ENCODE measurements at regions not wholly inside any gene's neighbourhood (a gene's known extent, or its start where the extent isn't known, plus 50 kb on each side); places are given as distances from the start of the nearest gene placed in this dataset.
A peak's percentile ranks its signal among the peaks of the same experiment; 100 is the strongest.

DNA sequence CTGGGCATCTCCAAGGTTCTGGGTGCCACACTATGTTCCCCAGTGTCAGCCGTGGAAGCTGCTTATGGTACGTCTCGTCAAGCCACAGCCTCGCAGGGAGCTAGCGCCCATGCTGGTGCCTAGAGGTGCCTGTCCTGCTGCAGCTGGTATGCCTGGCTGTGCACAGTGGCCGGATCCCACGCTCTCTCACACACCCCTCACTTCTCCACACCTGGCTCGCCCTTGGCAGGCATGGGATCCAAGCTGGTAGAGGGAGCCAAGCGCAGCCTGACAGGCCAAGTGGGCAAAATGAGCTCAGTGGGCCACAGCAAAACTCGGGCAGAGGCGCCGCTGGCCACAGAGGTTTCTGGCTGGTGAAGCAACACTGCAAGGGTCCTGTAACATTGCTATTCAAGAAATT is 156.1 kb upstream of the RBMS1 start:
- Mint-ChIP-seq H3K4me1 (peaks cover 39% of the 10 kb centered on the region), H3K9me3 (peaks cover 0 to 3% (median 3%) of the 10 kb centered on the region in 7 donors), H3K36me3 (peaks cover 0 to 2% of the 10 kb centered on the region in 2 donors), H3K27me3 (ENCODE audit: low read depth in 3 of 3) (peaks cover 0 to 4% (median 0%) of the 10 kb centered on the region in 3 donors), H3K4me3 (no peak overlapping the region), H3K27ac (peak overlapping the region in 5 of 7 donors; percentile 36 to 93 (median 42))
- Histone ChIP-seq H3K27me3 (ENCODE audit: control insufficient read depth in 2 of 2, insufficient read depth in 2 of 2, low read length in 2 of 2) (no peaks in the 10 kb centered on the region), H2AFZ (ENCODE audit: insufficient read depth, low read depth, low read length, poor library complexity, severe bottlenecking) (no peak overlapping the region), H4K20me1 (ENCODE audit: insufficient read depth, low read length) (no peaks in the 10 kb centered on the region), H3K4me2 (replicated peaks; ENCODE audit: extremely low read depth, low read length, poor library complexity, severe bottlenecking) (no peak overlapping the region), H3K4me1 (ENCODE audit: control insufficient read depth in 1 of 2, insufficient read depth in 2 of 2, low read length in 2 of 2) (peaks cover 34 to 38% of the 10 kb centered on the region in 2 donors), H3K9me3 (replicated peaks in 1 of 2; ENCODE audit: control insufficient read depth in 1 of 2, insufficient read depth in 1 of 2, low read length in 2 of 2) (no peaks in the 10 kb centered on the region), H3K27ac (ENCODE audit: low read depth in 1 of 2, low read length in 2 of 2) (peak overlapping the region in 1 of 2 donors; percentile 89), H3K36me3 (replicated peaks in 1 of 2; ENCODE audit: control insufficient read depth in 1 of 2, insufficient read depth in 2 of 2, low read length in 2 of 2) (no peaks in the 10 kb centered on the region), H3K9ac (ENCODE audit: insufficient read depth, low read length, poor library complexity, severe bottlenecking) (no peak overlapping the region), H3K4me3 (replicated peaks in 1 of 3; ENCODE audit: low read depth in 2 of 3, low read length in 3 of 3) (no peak overlapping the region), H3K79me2 (ENCODE audit: insufficient read depth, low read length) (no peaks in the 10 kb centered on the region)
- no peak for DNase-seq
- TF ChIP-seq, protein P1, sequence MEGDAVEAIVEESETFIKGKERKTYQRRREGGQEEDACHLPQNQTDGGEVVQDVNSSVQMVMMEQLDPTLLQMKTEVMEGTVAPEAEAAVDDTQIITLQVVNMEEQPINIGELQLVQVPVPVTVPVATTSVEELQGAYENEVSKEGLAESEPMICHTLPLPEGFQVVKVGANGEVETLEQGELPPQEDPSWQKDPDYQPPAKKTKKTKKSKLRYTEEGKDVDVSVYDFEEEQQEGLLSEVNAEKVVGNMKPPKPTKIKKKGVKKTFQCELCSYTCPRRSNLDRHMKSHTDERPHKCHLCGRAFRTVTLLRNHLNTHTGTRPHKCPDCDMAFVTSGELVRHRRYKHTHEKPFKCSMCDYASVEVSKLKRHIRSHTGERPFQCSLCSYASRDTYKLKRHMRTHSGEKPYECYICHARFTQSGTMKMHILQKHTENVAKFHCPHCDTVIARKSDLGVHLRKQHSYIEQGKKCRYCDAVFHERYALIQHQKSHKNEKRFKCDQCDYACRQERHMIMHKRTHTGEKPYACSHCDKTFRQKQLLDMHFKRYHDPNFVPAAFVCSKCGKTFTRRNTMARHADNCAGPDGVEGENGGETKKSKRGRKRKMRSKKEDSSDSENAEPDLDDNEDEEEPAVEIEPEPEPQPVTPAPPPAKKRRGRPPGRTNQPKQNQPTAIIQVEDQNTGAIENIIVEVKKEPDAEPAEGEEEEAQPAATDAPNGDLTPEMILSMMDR (IDR thresholded peaks at IDR 0.05) = no peak
- 100% methylated on average over 8 of the region's 12 CpGs for WGBS (ENCODE audit: insufficient coverage)
- intact Hi-C loops (cut with micrococcal nuclease) = loop anchor here (5.0 to 10.0 kb wide), 4 partner anchors 53 to 82 kb away; no protein-coding TSS in a partner anchor

DNA sequence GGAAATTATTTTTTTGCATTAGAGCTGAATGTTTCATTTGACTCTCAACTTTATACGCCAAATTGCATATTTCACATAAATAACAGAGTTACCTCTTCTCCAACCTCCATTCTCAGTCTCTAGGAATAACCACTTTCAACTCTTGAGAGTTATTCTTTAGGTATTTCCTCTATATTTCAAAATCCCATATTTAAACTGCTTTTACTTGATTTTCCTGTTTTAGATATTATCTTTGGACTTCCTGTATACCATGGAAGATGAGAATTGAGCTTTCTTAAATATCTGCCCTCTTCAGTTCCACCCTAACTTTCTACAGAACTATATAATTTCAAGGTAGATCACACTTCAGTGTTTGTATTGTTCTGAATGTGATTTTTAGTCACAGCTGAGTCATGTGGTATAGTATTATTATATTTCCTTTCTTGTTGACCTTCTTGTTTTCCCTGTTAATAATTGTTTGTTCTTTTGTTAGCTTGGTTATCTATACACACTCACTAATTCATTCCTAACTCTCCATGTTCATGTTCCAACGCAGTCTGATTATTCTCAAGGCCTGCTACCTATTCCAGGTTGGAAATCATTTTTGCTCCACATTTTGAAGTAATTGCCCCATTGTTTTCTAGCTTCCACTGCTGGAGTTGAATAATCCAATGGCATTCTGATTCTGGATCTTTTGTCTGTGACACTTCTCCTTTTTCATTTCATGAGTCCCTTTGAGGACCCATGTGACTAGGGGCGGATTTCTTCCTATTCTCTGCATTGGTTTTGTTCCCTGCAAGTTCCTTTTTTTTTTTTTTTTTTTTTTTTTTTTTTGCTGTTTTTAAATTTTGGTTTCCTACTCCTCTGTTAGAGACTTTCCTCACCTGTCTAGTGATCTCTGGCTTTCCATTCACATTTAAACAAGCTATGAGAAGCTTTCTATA is 156.8 kb upstream of the RBMS1 start:
- Mint-ChIP-seq H3K4me1 (peaks cover 39% of the 10 kb centered on the region), H3K4me3 (peak overlapping the region in 1 of 2 donors; percentile 8), H3K36me3 (peaks cover 0 to 2% of the 10 kb centered on the region in 2 donors), H3K9me3 (peaks cover 0 to 3% (median 3%) of the 10 kb centered on the region in 7 donors), H3K27me3 (ENCODE audit: low read depth in 3 of 3) (peaks cover 0 to 4% (median 0%) of the 10 kb centered on the region in 3 donors), H3K27ac (peak overlapping the region; percentile 83 to 96 (median 90))
- Histone ChIP-seq H3K79me2 (ENCODE audit: insufficient read depth, low read length) (no peaks in the 10 kb centered on the region), H3K9ac (ENCODE audit: insufficient read depth, low read length, poor library complexity, severe bottlenecking) (no peak overlapping the region), H3K4me2 (replicated peaks; ENCODE audit: extremely low read depth, low read length, poor library complexity, severe bottlenecking) (peak overlapping the region; percentile 30), H3K9me3 (replicated peaks in 1 of 2; ENCODE audit: control insufficient read depth in 1 of 2, insufficient read depth in 1 of 2, low read length in 2 of 2) (no peaks in the 10 kb centered on the region), H2AFZ (ENCODE audit: insufficient read depth, low read depth, low read length, poor library complexity, severe bottlenecking) (no peak overlapping the region), H3K27ac (ENCODE audit: low read depth in 1 of 2, low read length in 2 of 2) (peak overlapping the region; percentile 25 to 89), H4K20me1 (ENCODE audit: insufficient read depth, low read length) (no peaks in the 10 kb centered on the region), H3K4me1 (ENCODE audit: control insufficient read depth in 1 of 2, insufficient read depth in 2 of 2, low read length in 2 of 2) (peaks cover 34 to 38% of the 10 kb centered on the region in 2 donors), H3K36me3 (replicated peaks in 1 of 2; ENCODE audit: control insufficient read depth in 1 of 2, insufficient read depth in 2 of 2, low read length in 2 of 2) (no peaks in the 10 kb centered on the region), H3K4me3 (replicated peaks in 1 of 3; ENCODE audit: low read depth in 2 of 3, low read length in 3 of 3) (peak overlapping the region in 1 of 3 experiments; percentile 31), H3K27me3 (ENCODE audit: control insufficient read depth in 2 of 2, insufficient read depth in 2 of 2, low read length in 2 of 2) (no peaks in the 10 kb centered on the region)
- DNase-seq = peak; percentile 80 to 92 (median 88)
- TF ChIP-seq, protein P1 (IDR thresholded peaks at IDR 0.05) = no peak
- intact Hi-C loops (cut with micrococcal nuclease) = loop anchor here (5.0 to 10.0 kb wide), 4 partner anchors 52 to 83 kb away; no protein-coding TSS in a partner anchor
- 80% methylated on average over 1 of the region's 3 CpGs for WGBS (ENCODE audit: insufficient coverage)

Data from CD14-positive monocyte (primary cell).